HG02852 (cell line): ENCODE measurements at regions not wholly inside any gene's neighbourhood (a gene's known extent, or its start where the extent isn't known, plus 50 kb on each side); places are given as distances from the start of the nearest gene placed in this dataset.
A peak's percentile ranks its signal among the peaks of the same experiment; 100 is the strongest.
"Not testable (repeated sequence)": the region's sequence is repeated elsewhere in the genome, so short reads cannot be mapped to it uniquely, and the experiment has no call there.

Experiments used
- ATAC-seq: cut with Tn5 transposase; IDR thresholded peaks from one replicate; pipeline ENCODE4 v1.9.1; 2021; ENCODE audit warnings: mild to moderate bottlenecking, moderate library complexity; ENCODE audit not compliant: unreplicated experiment

GRCh38 chr3:104412608-104413580 lies 953.8 kb upstream of the ALCAM start:
- no peak for ATAC-seq

DNA sequence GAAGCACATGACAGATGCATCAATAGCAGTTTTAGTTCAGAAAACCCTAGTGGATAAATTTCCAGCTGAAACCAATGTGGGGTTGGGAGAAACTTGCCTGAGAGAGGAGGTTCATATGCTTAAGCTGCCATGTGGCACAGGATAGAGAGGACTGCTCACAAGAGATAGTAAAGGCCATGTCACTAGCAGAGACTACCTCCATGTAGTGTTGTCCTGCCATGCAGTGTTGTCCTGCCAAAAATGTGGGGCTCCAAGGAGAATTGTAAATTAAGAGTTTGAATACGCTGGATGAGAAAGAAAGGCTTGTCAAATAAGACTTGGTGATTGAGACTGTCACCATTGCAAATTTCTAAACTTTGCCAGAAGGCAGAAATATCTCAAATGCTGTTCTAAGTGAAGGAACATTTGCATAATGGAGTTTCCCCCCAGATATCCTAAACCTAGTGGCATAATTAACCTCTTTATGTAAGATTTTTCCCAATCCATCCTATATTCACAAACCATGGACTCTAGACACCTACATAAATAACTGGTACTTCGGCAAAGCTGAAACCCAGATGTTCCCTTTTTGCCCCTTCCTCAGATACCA lies 938.3 kb upstream of the ALCAM start:
- peak; percentile 48 for ATAC-seq

DNA sequence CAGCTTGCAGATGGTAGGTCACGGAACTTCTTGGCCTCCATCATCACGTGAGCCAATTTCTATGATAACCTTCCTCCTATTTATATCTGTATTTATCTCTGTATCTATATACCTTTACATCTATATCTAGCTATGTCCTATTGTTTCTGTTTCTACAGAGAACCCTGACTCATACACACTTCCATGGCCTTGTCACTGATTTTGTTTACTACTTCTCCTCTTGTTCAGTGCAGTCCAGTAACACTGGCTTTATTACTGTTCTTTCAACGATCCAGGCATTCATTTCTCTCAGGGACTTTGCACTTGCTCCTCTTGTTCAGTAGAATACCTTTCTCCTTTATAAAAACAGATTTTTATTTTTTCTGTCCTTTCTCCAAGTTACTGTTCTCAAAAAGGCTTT lies 937.0 kb upstream of the ALCAM start:
- no peak for ATAC-seq

- ATAC-seq, result no peak
Measured at GRCh38 chr3:104436506-104436905, 930.2 kb upstream of the ALCAM start.

DNA sequence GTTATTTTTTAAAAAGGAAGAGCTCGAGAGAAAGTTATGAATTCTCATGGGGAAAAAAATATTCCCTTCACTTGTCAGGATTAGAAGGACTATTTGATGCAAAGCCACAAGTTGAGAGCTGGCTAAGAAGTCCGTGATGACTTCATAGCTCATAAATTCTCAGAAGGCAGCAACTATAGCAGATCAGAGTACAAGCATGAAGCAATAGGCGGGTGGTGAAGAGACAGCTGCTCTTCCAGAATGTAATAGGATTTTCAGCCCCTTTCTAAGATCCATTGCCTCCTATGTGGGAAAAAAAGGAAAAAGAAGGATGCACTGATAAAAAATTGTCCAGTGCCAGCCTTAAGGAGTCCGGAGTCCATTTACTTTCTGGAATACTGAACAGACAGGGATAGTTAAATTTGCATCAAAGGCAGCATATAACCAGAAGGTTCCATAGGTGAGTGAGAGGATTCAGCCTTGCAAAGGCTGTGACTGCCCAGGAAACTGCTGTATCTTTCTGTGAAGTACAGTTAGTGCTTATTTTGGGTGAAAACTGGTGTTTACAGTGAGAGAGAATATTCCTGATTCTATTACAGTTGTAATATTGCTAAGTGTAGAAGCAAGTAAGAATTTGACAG lies 929.5 kb upstream of the ALCAM start:
- ATAC-seq, result no peak

DNA sequence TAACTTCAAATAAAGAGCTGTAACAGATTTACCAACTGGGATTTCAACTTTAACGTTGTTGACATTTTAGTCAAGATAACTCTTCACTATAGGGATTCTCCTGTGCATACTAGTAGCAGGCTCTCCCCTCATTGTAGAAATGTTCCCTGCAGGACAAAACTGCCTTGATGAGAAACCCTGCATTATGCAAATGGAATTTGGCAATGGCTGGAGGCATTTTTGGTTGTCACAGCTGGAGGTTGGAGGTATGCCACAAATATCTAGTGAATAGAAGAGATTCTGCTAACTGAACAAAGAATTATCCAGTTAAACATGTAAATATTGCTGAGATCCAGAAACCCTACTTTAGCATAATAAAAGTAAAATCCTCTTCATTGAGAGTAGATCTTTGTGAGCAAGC lies 928.8 kb upstream of the ALCAM start:
- no peak for ATAC-seq

DNA sequence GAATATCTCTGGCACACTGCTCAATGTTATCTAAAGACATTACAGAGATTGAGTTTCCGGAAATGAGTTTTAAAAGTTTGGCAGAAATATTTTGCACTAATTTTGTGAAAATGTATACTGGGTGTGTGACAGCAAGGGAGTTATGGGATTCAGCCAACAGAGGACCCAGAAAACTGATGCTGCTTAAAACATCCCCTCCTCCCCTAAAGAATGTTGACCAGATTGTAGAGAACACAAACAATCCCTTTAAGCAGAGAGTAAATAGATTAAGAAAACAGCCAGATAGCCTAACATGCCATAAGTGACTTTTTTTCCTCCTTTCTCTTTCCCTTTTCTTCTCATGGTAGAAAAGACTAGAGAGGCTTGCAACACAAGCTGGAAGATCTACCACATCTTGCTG lies 928.0 kb upstream of the ALCAM start:
- no peak for ATAC-seq

DNA sequence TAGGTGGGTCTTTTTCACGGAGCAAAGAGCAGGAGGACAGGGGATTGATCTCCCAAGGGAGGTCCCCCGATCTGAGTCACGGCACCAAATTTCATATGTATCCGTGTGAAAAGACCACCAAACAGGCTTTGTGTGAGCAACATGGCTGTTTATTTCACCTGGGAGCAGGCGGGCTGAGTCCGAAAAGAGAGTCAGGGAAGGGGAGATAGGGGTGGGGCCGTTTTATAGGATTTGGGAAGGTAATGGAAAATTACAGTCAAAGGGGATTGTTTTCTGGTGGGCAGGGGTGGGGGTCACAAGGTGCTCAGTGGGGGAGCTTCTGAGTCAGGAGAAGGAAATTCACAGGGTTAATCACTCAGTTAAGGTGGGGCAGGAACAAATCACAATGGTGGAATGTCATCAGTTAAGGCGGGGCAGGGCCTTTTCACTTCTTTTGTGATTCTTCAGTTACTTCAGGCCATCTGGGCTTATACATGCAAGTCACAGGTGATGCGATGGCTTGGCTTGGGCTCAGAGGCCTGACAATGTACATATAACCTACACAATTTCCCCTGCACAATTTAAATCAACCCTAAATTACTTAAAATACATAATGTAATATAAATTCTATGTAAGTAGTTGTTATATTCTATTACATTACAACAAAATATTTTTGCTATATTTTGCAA lies 921.3 kb upstream of the ALCAM start:
- not testable (repeated sequence) for ATAC-seq

DNA sequence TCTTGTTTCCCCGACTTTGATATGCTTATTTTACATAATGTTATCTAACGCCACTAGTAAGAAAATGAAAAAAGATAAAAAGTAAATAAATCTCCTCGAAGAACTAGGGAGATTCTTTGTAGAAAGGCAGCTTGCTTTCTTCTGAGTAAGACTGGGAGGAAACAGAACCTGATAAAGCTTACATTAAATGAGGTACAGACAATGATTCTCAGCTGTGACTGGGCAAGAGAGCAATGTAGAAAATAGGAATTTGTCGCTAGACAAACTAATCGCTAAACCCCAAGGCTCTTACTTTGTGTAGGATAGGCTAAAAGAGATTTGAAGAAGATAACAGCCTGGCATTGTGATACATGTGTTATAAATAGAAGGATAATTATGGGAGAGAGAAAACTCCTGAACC lies 919.0 kb upstream of the ALCAM start:
- ATAC-seq, result no peak

- no peak for ATAC-seq
Measured at GRCh38 chr3:104452697-104453096, 914.0 kb upstream of the ALCAM start.

DNA sequence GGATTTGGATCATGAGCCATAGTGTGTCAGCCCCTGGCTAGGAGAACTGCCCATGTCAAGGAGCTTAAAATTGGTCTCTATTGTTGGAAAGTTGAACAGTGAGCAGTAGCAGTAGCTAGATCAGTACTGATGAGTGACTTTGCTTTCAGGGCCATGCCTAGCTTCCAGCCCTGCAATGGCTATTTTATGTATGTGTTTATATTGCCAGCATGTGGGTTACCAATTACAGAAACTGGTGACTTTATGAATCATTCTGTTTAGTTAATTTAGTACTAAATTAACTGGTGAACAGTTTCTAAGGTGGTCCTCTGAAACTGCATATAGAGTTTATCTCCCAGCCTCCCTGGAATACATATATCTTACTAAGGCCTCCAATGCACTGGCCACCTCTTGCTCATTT lies 908.1 kb upstream of the ALCAM start:
- ATAC-seq, result no peak

- no peak for ATAC-seq
Measured at GRCh38 chr3:104460477-104461406, 906.0 kb upstream of the ALCAM start.

DNA sequence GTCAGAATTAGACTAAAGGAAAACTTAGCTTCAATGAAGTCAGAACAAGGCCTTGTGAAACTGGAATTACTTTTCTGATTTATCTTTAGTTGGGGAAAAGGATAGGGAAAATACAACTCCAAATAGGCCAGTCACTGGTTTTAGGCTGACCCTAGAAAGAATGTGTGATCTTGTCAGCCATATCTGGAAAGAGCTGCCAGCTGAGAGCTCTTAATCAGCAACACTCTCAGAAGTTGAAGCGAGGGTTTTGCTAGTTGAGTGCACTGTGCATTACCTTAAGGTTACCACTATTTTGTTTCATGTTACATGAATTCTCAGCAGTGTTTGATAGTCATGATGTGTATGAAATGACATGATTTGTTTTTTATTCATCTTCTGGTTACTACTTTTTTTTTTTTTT lies 905.3 kb upstream of the ALCAM start:
- ATAC-seq, result no peak

DNA sequence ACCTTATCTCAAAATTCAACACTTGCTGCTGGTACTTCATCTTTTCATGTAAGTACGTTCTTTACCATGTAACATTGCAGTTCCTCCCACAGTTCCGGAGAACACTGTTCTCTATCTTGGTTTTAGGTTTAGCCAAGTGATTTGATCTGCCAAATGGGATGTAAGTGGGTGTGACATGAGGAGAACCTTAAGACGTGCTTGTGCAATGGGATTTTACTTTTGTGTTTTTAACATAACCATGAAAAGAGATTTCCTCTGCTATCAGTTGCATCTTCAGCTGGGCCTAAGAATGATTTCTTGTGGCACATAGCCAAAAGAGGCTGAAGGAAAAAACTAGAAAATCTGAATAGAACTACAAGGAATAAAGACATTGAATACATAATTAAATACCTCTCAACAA lies 894.5 kb upstream of the ALCAM start:
- no peak for ATAC-seq

GRCh38 chr3:104474011-104474410 lies 892.7 kb upstream of the ALCAM start:
- ATAC-seq, result no peak

DNA sequence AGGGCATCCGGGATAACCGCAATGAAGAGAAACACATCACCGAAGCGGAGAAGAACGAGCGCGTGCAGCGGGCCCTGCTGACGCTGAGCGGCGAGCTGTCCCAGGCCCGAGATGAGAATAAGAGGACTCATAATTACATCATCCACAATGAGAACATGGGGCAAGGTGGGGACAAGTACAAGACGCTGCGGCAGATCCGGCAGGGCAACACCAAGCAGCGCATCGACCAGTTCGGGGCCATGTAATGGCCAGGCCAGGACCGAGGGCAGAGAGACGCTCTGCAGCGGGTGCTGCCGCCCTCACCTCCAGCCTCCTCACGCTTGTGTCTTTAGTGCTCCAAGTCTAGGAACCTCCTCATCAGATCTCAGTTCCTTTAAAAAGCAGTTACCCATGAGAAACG lies 863.7 kb upstream of the ALCAM start:
- ATAC-seq, result no peak

- no peak for ATAC-seq
Measured at GRCh38 chr3:104510131-104510849, 856.4 kb upstream of the ALCAM start.

GRCh38 chr3:104514371-104514770 lies 852.3 kb upstream of the ALCAM start:
- peak; percentile 30 for ATAC-seq

DNA sequence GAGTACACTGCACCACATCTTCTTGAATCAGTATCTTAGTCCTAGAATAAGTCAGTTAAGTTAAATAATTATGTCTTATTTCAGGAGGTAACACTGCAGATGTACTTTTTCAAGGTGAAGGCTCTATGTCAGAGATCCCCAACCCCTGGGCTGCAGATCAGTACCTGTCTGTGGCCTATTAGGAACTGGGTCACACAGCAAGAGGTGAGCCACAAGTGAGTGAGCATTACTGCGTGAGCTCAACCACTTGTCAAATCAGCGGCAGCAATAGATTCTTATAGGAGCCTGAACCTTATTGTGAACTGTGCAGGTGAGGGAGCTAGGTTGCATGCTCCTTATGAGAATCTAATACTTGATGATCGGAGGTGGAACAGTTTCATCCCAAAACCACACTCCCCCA lies 851.9 kb upstream of the ALCAM start:
- peak; percentile 26 for ATAC-seq

GRCh38 chr3:104519068-104519467 lies 847.6 kb upstream of the ALCAM start:
- no peak for ATAC-seq
